ENCODE measurements at regions not wholly inside any gene's neighbourhood (a gene's known extent, or its start where the extent isn't known, plus 50 kb on each side); places are given as distances from the start of the nearest gene placed in this dataset.

- TF ChIP-seq PKNOX1 (IDR thresholded peaks at IDR 0.05) (no peak), ARNT (IDR thresholded peaks at IDR 0.05) (no peak), LEF1 (IDR thresholded peaks at IDR 0.05; ENCODE audit: borderline replicate concordance) (no peak)
Measured at GRCh38 chr2:217108575-217109027, 248.7 kb upstream of the TNP1 start.

Measured in HEK293T (cell line).